Ishikawa (cell line): ENCODE measurements at regions not wholly inside any gene's neighbourhood (a gene's known extent, or its start where the extent isn't known, plus 50 kb on each side); places are given as distances from the start of the nearest gene placed in this dataset.

Experiments
- CEBPB ChIP-seq: IDR thresholded peaks from 2 replicates; pipeline ENCODE4 v1.6.1; 2012
- CREB1 ChIP-seq: IDR thresholded peaks from 2 replicates; pipeline ENCODE4 v1.6.1; 2012; ENCODE audit warnings: low read depth
- EGR1 ChIP-seq: IDR thresholded peaks from 2 replicates; pipeline ENCODE4 v1.6.1; 2012
- EP300 ChIP-seq: IDR thresholded peaks from 2 replicates; pipeline ENCODE4 v1.6.1; 2012; ENCODE audit warnings: borderline replicate concordance
- FOXM1 ChIP-seq: IDR thresholded peaks from 2 replicates; pipeline ENCODE4 v1.6.1; 2012; ENCODE audit warnings: low read depth, borderline replicate concordance
- NFIC ChIP-seq: IDR thresholded peaks from 2 replicates; pipeline ENCODE4 v1.6.1; 2012
- RAD21 ChIP-seq: IDR thresholded peaks from 2 replicates; pipeline ENCODE4 v1.6.1; 2012; ENCODE audit warnings: low read depth
- TAF1 ChIP-seq: IDR thresholded peaks from 2 replicates; pipeline ENCODE4 v1.6.1; 2012; ENCODE audit warnings: low read depth, mild to moderate bottlenecking
- TCF12 ChIP-seq: IDR thresholded peaks from 2 replicates; pipeline ENCODE4 v1.6.1; 2012; ENCODE audit warnings: low read depth
- TEAD4 ChIP-seq: IDR thresholded peaks from 2 replicates; pipeline ENCODE4 v1.6.1; 2012
- YY1 ChIP-seq: IDR thresholded peaks from 2 replicates; pipeline ENCODE4 v1.6.1; 2012; ENCODE audit warnings: low read depth
- ZBTB7A ChIP-seq: IDR thresholded peaks from 2 replicates; pipeline ENCODE4 v1.6.1; 2012; ENCODE audit warnings: low read depth
- TF ChIP-seq, protein P1 (sequence below): IDR thresholded peaks from 2 replicates; pipeline ENCODE4 v1.6.1; 2012; ENCODE audit warnings: low read depth, mild to moderate bottlenecking
- TF ChIP-seq, protein P2 (sequence below): IDR thresholded peaks from 2 replicates; pipeline ENCODE4 v1.6.1; 2012
- TF ChIP-seq, protein P3 (sequence below): IDR thresholded peaks from 2 replicates; pipeline ENCODE4 v1.6.1; 2012

DNA sequence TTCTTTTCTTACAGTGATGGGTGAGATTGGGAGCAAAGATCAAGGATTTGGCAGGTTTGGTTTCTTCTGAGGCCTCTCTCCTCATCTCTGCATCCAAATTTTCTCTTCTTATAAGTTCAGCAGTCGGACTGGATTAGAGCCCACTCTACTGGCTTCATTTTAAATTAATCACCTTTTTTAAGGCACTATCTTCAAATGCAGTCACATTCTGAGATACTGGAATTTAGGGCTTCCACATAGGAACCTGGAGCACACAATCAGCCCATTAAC lies 56.5 kb upstream of the PLSCR4 start:
- no peak for TF ChIP-seq YY1
- no peak for TF ChIP-seq FOXM1
- TF ChIP-seq, protein P1, sequence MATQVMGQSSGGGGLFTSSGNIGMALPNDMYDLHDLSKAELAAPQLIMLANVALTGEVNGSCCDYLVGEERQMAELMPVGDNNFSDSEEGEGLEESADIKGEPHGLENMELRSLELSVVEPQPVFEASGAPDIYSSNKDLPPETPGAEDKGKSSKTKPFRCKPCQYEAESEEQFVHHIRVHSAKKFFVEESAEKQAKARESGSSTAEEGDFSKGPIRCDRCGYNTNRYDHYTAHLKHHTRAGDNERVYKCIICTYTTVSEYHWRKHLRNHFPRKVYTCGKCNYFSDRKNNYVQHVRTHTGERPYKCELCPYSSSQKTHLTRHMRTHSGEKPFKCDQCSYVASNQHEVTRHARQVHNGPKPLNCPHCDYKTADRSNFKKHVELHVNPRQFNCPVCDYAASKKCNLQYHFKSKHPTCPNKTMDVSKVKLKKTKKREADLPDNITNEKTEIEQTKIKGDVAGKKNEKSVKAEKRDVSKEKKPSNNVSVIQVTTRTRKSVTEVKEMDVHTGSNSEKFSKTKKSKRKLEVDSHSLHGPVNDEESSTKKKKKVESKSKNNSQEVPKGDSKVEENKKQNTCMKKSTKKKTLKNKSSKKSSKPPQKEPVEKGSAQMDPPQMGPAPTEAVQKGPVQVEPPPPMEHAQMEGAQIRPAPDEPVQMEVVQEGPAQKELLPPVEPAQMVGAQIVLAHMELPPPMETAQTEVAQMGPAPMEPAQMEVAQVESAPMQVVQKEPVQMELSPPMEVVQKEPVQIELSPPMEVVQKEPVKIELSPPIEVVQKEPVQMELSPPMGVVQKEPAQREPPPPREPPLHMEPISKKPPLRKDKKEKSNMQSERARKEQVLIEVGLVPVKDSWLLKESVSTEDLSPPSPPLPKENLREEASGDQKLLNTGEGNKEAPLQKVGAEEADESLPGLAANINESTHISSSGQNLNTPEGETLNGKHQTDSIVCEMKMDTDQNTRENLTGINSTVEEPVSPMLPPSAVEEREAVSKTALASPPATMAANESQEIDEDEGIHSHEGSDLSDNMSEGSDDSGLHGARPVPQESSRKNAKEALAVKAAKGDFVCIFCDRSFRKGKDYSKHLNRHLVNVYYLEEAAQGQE, result no peak
- no peak for TF ChIP-seq RAD21
- TF ChIP-seq EP300, result no peak
- TF ChIP-seq, protein P2, sequence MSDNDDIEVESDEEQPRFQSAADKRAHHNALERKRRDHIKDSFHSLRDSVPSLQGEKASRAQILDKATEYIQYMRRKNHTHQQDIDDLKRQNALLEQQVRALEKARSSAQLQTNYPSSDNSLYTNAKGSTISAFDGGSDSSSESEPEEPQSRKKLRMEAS, result no peak
- no peak for TF ChIP-seq CREB1

GRCh38 chr3:146306656-146307455 lies 56.0 kb upstream of the PLSCR4 start:
- TF ChIP-seq CEBPB (no peak), TEAD4 (no peak), NFIC (no peak), RAD21 (no peak), FOXM1 (no peak), ZBTB7A (no peak), TCF12 (no peak), TAF1 (no peak), CREB1 (no peak)
- TF ChIP-seq, protein P1, result no peak
- TF ChIP-seq, protein P3, sequence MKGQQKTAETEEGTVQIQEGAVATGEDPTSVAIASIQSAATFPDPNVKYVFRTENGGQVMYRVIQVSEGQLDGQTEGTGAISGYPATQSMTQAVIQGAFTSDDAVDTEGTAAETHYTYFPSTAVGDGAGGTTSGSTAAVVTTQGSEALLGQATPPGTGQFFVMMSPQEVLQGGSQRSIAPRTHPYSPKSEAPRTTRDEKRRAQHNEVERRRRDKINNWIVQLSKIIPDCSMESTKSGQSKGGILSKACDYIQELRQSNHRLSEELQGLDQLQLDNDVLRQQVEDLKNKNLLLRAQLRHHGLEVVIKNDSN, result no peak

- TF ChIP-seq EP300 (no peak), NFIC (no peak), EGR1 (no peak), ZBTB7A (no peak), TEAD4 (no peak), TCF12 (no peak), RAD21 (no peak), FOXM1 (no peak), YY1 (no peak), CREB1 (no peak), TAF1 (no peak), CEBPB (no peak)
- TF ChIP-seq, protein P1, result no peak
- TF ChIP-seq, protein P3, result no peak
- TF ChIP-seq, protein P2, result no peak
Observed at GRCh38 chr3:146305808-146306423, 55.0 kb upstream of the PLSCR4 start.

- TF ChIP-seq TAF1, result no peak
- TF ChIP-seq CREB1, result no peak
- TF ChIP-seq, protein P1, result no peak
- TF ChIP-seq RAD21, result no peak
- no peak for TF ChIP-seq YY1
- TF ChIP-seq NFIC, result no peak
- TF ChIP-seq ZBTB7A, result no peak
- TF ChIP-seq, protein P3, result no peak
- no peak for TF ChIP-seq EGR1
- TF ChIP-seq EP300, result no peak
- TF ChIP-seq TEAD4, result no peak
- no peak for TF ChIP-seq FOXM1
Observed at GRCh38 chr3:146300768-146301167, 49.9 kb upstream of the PLSCR4 start.
